GM23338 (cell line): ENCODE measurements at regions not wholly inside any gene's neighbourhood (a gene's known extent, or its start where the extent isn't known, plus 50 kb on each side); places are given as distances from the start of the nearest gene placed in this dataset.

Source experiments
- CREB1 ChIP-seq: fragments of 250-450 bp; sonication (Bioruptor Pico); IDR thresholded peaks from 2 replicates; pipeline ENCODE4 v1.5.0; 2020; ENCODE audit warnings: low read depth, mild to moderate bottlenecking, moderate library complexity
- CTCF ChIP-seq, 2 experiments: fragments of 200-600 bp in 1 of 2; sonication (generic) in 1 of 2; conservative IDR thresholded peaks; 2 replicates each; pipeline versions ENCODE4 v1.5.1 to v1.6.1; 2016 to 2017; ENCODE audit warnings: antibody characterized with exemption in 2 of 2, low read depth in 2 of 2, mild to moderate bottlenecking in 2 of 2, moderate library complexity in 1 of 2
- ETS1 ChIP-seq: IDR thresholded peaks from 2 replicates; pipeline ENCODE4 v1.6.1; 2016; ENCODE audit warnings: antibody characterized with exemption
- EZH2 ChIP-seq: fragments of 200-600 bp; sonication (generic); IDR thresholded peaks from one replicate; pipeline ENCODE4 v1.8.0; 2017; ENCODE audit warnings: antibody characterized with exemption, mild to moderate bottlenecking, low read depth; ENCODE audit not compliant: unreplicated experiment
- EZH2phosphoT487 ChIP-seq: fragments of 200-600 bp; sonication (generic); IDR thresholded peaks from one replicate; pipeline ENCODE4 v1.8.1; 2018; ENCODE audit warnings: antibody characterized with exemption; ENCODE audit not compliant: unreplicated experiment
- POLR2AphosphoS5 ChIP-seq: IDR thresholded peaks from 2 replicates; pipeline ENCODE4 v1.6.1; 2016; ENCODE audit warnings: antibody characterized with exemption, low read depth
- TF ChIP-seq, protein P1 (sequence below): IDR thresholded peaks from one replicate; pipeline ENCODE4 v1.6.1; 2018; ENCODE audit warnings: antibody characterized with exemption; ENCODE audit not compliant: unreplicated experiment

DNA sequence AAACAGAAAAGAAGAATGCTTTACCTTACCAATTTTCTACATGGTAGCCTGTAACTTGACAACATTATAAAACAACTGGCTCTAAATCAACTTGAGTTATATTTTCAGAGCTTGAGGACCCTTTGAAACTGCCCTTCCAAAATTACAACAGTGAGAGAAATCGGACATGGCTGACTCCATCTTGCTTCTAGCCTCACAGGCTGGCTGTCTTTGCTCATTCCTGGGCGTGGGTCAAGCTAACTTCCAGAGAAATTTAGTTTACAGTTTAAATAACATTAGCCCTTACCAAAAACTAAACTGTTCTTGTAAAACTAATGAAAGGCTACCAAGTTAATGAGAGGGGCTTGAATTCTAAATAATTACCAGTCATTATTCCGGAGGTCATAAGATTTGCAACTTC, 183.4 kb downstream of the AKR1D1 start:
- TF ChIP-seq CTCF (conservative IDR thresholded peaks at IDR 0.05; ENCODE audit: low read depth in 2 of 2), result no peak
- TF ChIP-seq POLR2AphosphoS5, result no peak
- TF ChIP-seq EZH2phosphoT487, result no peak
- no peak for TF ChIP-seq EZH2
- TF ChIP-seq CREB1 (CRISPR knock-in tag), result no peak
- TF ChIP-seq, protein P1, sequence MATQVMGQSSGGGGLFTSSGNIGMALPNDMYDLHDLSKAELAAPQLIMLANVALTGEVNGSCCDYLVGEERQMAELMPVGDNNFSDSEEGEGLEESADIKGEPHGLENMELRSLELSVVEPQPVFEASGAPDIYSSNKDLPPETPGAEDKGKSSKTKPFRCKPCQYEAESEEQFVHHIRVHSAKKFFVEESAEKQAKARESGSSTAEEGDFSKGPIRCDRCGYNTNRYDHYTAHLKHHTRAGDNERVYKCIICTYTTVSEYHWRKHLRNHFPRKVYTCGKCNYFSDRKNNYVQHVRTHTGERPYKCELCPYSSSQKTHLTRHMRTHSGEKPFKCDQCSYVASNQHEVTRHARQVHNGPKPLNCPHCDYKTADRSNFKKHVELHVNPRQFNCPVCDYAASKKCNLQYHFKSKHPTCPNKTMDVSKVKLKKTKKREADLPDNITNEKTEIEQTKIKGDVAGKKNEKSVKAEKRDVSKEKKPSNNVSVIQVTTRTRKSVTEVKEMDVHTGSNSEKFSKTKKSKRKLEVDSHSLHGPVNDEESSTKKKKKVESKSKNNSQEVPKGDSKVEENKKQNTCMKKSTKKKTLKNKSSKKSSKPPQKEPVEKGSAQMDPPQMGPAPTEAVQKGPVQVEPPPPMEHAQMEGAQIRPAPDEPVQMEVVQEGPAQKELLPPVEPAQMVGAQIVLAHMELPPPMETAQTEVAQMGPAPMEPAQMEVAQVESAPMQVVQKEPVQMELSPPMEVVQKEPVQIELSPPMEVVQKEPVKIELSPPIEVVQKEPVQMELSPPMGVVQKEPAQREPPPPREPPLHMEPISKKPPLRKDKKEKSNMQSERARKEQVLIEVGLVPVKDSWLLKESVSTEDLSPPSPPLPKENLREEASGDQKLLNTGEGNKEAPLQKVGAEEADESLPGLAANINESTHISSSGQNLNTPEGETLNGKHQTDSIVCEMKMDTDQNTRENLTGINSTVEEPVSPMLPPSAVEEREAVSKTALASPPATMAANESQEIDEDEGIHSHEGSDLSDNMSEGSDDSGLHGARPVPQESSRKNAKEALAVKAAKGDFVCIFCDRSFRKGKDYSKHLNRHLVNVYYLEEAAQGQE, result no peak
- no peak for TF ChIP-seq ETS1
